ENCODE measurements at regions not wholly inside any gene's neighbourhood (a gene's known extent, or its start where the extent isn't known, plus 50 kb on each side); places are given as distances from the start of the nearest gene placed in this dataset.

DNA sequence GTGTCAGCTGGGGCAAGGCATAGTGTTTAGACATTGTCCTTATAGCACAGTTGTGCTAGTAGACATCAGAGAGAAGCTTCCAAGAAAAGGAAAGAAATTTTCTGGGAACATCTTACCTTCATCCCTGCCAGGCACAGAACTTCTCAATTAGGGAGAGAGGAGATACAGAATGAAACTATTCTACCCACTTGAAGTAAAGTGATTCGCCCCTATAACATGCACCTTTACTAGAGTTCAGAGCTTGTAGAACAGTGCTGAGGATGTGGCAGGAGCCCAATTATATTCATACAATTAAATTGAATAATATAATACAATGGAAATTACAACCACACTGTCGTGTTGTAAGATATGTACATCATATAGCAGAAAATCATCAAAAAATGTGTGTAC, 1063.9 kb upstream of the CITED2 start:
- peaks cover 19% of the 10 kb centered on the region for H3K9me3 ChIP-seq (ENCODE audit: insufficient read depth, low read depth, low read length)
- H3K4me1 ChIP-seq (ENCODE audit: insufficient read depth, low read length), result peaks cover 39% of the 10 kb centered on the region
- H3K27ac ChIP-seq (ENCODE audit: low read depth, low read length), result peak overlapping the region; percentile 14; the same call in 1 of the 2 replicates
- H3K36me3 ChIP-seq (ENCODE audit: insufficient read depth, low read length), result 0 out of 2 replicates have a peak, but pooled peaks cover 4% of the 10 kb centered on the region
- no peak overlapping the region for H3K4me3 ChIP-seq (ENCODE audit: low read length)
- H3K9ac ChIP-seq (ENCODE audit: low read depth, low read length), result no peak overlapping the region
- whole genome bisulfite sequencing, result no CpG with 5 or more reads among the region's 2 CpGs
- no peaks in the 10 kb centered on the region for H3K27me3 ChIP-seq (ENCODE audit: insufficient read depth, low read length)

DNA sequence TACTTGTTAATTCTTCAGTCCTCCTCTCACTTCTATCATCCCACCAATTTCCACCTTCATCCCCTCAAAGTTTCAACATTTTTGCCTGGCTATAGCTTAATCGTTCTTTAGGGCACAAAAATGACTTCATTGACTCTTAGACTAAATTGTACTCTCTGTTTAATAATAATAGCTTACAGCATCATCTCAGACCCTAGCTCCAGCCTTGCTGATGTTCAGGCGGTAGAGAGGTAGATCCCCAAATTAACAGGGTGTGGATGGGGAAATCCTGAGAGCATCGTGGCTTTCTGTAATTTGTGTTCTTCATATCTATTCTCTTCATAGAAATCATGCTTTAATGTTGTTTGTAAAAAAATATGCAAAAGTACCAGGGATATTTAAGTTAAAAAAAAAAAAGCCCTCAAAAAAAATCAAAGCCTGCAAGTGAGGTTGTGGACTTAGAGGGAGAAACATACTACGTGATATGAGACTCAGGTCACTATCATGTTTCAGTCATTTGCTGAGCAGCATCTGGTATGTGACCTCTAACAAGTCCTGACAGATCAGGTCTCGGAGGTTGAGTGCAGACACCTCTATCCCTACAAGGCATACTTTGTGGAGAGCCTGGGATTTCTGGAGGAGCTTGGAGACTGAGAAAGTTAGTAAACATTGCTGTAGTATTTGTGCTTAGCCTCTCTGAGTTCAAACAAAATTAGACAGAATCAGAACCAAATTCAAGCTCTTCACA, 1063.3 kb upstream of the CITED2 start:
- Histone ChIP-seq H3K27me3 (ENCODE audit: insufficient read depth, low read length) (no peaks in the 10 kb centered on the region), H3K36me3 (ENCODE audit: insufficient read depth, low read length) (0 out of 2 replicates have a peak, but pooled peaks cover 4% of the 10 kb centered on the region), H3K9me3 (ENCODE audit: insufficient read depth, low read depth, low read length) (peaks cover 24% of the 10 kb centered on the region), H3K4me1 (ENCODE audit: insufficient read depth, low read length) (peaks cover 39% of the 10 kb centered on the region), H3K27ac (ENCODE audit: low read depth, low read length) (peak overlapping the region; percentile 14; the same call in 1 of the 2 replicates), H3K4me3 (ENCODE audit: low read length) (no peak overlapping the region), H3K9ac (ENCODE audit: low read depth, low read length) (no peak overlapping the region)
- 90% methylated on average over 3 of the region's 5 CpGs for WGBS

DNA sequence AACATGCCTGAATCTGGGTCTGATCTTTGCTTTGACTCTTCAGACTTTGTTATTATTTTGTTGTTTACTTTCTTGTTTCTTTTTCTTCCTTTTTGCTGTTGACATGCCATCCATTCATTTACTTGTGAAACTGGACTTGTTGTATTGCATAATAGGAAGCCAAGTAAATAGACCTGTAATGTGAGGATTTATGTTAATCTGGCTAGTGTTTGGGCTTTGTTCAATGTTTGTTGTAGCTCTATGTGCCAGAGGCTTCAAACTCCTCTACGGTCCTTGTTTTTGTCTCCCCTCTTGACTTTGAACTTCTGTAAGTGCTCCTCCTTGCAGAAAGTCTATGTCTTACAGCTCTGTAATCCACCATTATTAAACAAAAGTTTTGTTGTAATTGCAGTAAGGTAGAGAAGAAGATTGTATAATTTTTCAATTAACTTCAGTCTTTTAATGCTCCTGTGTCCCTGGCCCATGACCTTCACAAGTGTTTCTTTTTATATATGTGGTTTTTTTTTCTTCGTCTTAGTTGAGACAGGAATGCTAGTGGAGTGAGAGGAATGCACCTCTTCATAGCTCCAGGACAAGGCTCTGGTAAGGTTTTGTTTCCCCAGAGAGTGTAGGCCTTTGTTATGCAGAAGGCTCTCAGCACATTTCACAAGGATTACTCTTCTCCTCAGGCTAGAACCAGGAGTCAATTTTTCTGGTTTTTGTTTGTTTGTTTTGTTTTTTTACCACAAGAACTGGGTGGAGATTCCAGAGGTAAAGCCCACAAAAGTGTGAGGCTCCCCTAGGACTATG, 1061.8 kb upstream of the CITED2 start:
- WGBS, result 22% methylated on average over 2 of the region's 2 CpGs
- peaks cover 30% of the 10 kb centered on the region for H3K9me3 ChIP-seq (ENCODE audit: insufficient read depth, low read depth, low read length)

DNA sequence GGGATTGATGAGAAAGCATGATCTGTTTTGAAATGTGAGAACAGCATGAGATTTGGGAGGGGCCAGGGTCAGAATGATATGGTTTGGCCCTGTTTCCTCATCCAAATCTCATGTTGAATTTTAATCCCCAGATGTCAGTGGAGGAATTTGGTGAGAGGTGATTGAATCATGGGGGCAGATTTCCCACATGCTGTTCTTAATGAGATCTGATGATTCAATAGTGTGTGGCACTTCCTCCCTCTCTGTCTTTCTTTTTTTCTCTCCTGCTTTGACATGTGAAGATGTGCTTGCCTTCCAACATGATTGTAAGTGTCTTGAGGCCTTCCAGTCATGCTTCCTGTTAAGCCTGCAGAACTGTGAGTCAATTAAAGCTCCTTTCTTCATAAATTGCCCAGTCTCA, 1060.3 kb upstream of the CITED2 start:
- H3K36me3 ChIP-seq (ENCODE audit: insufficient read depth, low read length), result 0 out of 2 replicates have a peak, but pooled peaks cover 4% of the 10 kb centered on the region
- no peak overlapping the region for H3K4me3 ChIP-seq (ENCODE audit: low read length)
- no peak overlapping the region for H3K27ac ChIP-seq (ENCODE audit: low read depth, low read length)
- peaks cover 30% of the 10 kb centered on the region for H3K9me3 ChIP-seq (ENCODE audit: insufficient read depth, low read depth, low read length)
- peaks cover 20% of the 10 kb centered on the region for H3K4me1 ChIP-seq (ENCODE audit: insufficient read depth, low read length)
- H3K27me3 ChIP-seq (ENCODE audit: insufficient read depth, low read length), result no peaks in the 10 kb centered on the region
- no peak overlapping the region for H3K9ac ChIP-seq (ENCODE audit: low read depth, low read length)

More for the DNA sequence above, 1061.8 kb upstream of the CITED2 start:
- Histone ChIP-seq H3K36me3 (ENCODE audit: insufficient read depth, low read length) (0 out of 2 replicates have a peak, but pooled peaks cover 4% of the 10 kb centered on the region), H3K4me3 (ENCODE audit: low read length) (no peak overlapping the region), H3K4me1 (ENCODE audit: insufficient read depth, low read length) (peaks cover 35% of the 10 kb centered on the region), H3K27ac (ENCODE audit: low read depth, low read length) (peak overlapping the region; percentile 94), H3K9ac (ENCODE audit: low read depth, low read length) (peak overlapping the region; percentile 16; the same call in 1 of the 2 replicates), H3K27me3 (ENCODE audit: insufficient read depth, low read length) (no peaks in the 10 kb centered on the region)

DNA sequence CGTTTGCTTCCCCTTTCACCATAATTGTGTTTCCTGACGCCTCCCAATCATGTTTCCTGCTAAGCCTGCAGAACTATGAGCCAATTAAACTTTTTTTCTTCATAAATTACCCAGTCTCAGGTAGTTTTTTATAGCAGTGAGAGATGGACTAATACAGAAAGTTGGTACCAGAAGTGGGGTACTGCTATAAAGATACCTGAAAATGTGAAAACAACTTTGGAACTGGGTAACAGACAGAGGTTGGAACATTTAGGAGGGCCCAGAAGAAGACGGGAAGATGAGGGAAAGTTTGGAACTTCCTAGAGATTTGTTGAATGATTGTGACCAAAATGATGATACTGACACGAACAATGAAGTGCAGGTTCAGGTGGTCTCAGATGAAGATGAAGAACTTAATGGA, 1058.6 kb upstream of the CITED2 start:
- no peak overlapping the region for H3K4me3 ChIP-seq (ENCODE audit: low read length)
- peaks cover 30% of the 10 kb centered on the region for H3K9me3 ChIP-seq (ENCODE audit: insufficient read depth, low read depth, low read length)
- WGBS, result 95% methylated on average over 4 of the region's 4 CpGs
- no peaks in the 10 kb centered on the region for H3K27me3 ChIP-seq (ENCODE audit: insufficient read depth, low read length)
- 0 out of 2 replicates have a peak, but pooled peaks cover 4% of the 10 kb centered on the region for H3K36me3 ChIP-seq (ENCODE audit: insufficient read depth, low read length)
- H3K27ac ChIP-seq (ENCODE audit: low read depth, low read length), result no peak overlapping the region
- peaks cover 11% of the 10 kb centered on the region for H3K4me1 ChIP-seq (ENCODE audit: insufficient read depth, low read length)
- no peak overlapping the region for H3K9ac ChIP-seq (ENCODE audit: low read depth, low read length)

DNA sequence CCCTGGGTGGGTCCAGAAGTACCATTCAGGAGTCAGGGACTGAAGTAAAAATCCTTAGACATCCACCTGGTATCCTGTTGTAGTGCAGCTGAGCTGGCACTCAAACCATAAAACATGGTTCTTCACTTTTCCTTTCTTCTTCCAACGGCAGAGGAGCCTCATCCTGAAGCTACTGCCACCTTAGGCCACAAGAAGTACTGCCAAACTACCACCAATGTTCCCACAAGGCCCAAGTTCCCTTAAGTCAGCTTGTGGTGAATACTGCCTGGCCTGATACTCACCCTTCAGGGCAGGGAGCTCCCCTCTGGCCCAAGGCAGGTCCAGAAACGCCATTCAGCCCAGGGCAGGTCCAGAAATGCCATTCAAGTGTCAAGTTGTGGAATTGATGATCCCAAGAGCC, 1053.4 kb upstream of the CITED2 start:
- WGBS, result 96% methylated on average over 2 of the region's 2 CpGs

DNA sequence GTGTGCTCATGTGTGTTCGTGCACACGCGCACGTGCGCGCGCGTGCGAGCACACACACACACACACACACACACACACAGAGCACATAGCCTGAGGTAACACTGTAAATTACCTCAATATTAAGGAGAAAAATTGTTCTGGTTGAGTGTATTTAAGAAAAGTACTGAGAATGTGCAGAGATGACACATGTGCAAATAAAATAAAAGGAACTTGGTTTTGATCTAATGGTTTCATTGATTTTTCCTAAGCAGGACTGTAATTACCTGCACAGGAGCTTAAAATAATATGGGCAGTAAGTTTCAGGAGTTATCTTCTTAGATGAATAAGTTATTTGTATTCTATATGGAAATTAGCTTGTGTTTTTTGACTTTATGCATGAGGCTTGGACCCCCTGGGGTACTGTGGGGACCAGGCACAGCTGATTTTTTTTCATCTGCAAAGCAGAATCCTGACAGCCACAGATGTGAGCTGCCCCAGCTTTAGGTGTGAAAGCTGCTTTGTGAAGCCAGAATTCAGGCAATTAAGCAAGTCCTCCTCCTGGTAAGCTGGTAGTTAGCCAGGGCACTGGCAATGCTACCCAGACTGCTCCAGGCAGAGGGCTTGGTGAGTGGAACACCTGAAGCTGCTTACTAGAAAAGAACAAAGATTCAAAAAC, 1040.6 kb upstream of the CITED2 start:
- H3K4me3 ChIP-seq (ENCODE audit: low read length), result no peak overlapping the region
- WGBS, result 97% methylated on average over 9 of the region's 9 CpGs
- H3K9ac ChIP-seq (ENCODE audit: low read depth, low read length), result no peak overlapping the region
- H3K4me1 ChIP-seq (ENCODE audit: insufficient read depth, low read length), result 0 out of 2 replicates have a peak, but pooled peaks cover 6% of the 10 kb centered on the region
- H3K27ac ChIP-seq (ENCODE audit: low read depth, low read length), result no peak overlapping the region
- 0 out of 2 replicates have a peak, but pooled peaks cover 6% of the 10 kb centered on the region for H3K9me3 ChIP-seq (ENCODE audit: insufficient read depth, low read depth, low read length)
- no peaks in the 10 kb centered on the region for H3K36me3 ChIP-seq (ENCODE audit: insufficient read depth, low read length)
- H3K27me3 ChIP-seq (ENCODE audit: insufficient read depth, low read length), result no peaks in the 10 kb centered on the region

More for the DNA sequence above, 1053.4 kb upstream of the CITED2 start:
- Histone ChIP-seq H3K9ac (ENCODE audit: low read depth, low read length) (no peak overlapping the region), H3K4me3 (ENCODE audit: low read length) (no peak overlapping the region), H3K27ac (ENCODE audit: low read depth, low read length) (no peak overlapping the region), H3K9me3 (ENCODE audit: insufficient read depth, low read depth, low read length) (peaks cover 7% of the 10 kb centered on the region; the same call in 1 of the 2 replicates), H3K27me3 (ENCODE audit: insufficient read depth, low read length) (no peaks in the 10 kb centered on the region), H3K36me3 (ENCODE audit: insufficient read depth, low read length) (no peaks in the 10 kb centered on the region), H3K4me1 (ENCODE audit: insufficient read depth, low read length) (no peaks in the 10 kb centered on the region)

DNA sequence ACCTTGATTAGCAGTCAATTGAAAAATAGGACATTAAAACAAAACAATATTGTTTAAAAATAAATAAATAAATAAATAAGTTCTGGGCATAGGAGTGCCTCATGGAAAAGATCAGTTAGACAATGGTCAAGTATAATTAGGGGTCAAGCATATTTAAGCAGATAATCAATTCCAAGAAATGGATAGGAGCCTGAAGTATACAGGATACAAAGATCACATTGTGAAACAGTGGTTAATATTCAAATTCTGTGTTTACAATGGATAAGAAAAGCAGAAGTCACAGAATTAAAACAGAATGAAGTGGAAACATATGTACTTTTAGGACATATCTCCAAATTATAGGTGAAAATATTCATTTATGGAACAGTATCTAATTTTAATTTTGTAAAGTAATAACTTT, 1028.6 kb upstream of the CITED2 start:
- no peak overlapping the region for H3K9ac ChIP-seq (ENCODE audit: low read depth, low read length)
- H3K9me3 ChIP-seq (ENCODE audit: insufficient read depth, low read depth, low read length), result no peaks in the 10 kb centered on the region
- H3K27ac ChIP-seq (ENCODE audit: low read depth, low read length), result no peak overlapping the region
- no peaks in the 10 kb centered on the region for H3K27me3 ChIP-seq (ENCODE audit: insufficient read depth, low read length)
- H3K4me1 ChIP-seq (ENCODE audit: insufficient read depth, low read length), result no peaks in the 10 kb centered on the region
- no peak overlapping the region for H3K4me3 ChIP-seq (ENCODE audit: low read length)
- H3K36me3 ChIP-seq (ENCODE audit: insufficient read depth, low read length), result no peaks in the 10 kb centered on the region

DNA sequence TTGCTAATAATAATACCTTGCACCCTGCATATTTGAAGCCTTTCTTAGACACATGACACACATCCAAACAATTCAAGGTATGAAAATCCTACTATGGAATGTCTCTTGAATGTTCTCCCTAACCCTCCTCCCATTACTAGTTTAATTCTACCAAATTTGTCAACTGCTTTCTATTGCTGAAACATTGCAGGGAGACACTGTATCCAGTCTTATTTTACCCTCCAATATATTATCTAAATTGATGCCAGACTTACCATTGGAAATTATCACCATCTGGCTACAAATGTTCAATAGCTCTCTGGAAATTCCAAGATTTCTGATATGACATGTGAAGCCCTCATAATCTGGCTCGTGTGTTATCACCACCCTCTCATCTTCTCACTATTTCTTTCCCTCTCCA, 1027.3 kb upstream of the CITED2 start:
- WGBS, result 94% methylated on average over 1 of the region's 1 CpG
- Histone ChIP-seq H3K27ac (ENCODE audit: low read depth, low read length) (no peak overlapping the region), H3K9me3 (ENCODE audit: insufficient read depth, low read depth, low read length) (no peaks in the 10 kb centered on the region), H3K4me3 (ENCODE audit: low read length) (no peak overlapping the region), H3K36me3 (ENCODE audit: insufficient read depth, low read length) (no peaks in the 10 kb centered on the region), H3K27me3 (ENCODE audit: insufficient read depth, low read length) (no peaks in the 10 kb centered on the region), H3K9ac (ENCODE audit: low read depth, low read length) (no peak overlapping the region), H3K4me1 (ENCODE audit: insufficient read depth, low read length) (no peaks in the 10 kb centered on the region)

DNA sequence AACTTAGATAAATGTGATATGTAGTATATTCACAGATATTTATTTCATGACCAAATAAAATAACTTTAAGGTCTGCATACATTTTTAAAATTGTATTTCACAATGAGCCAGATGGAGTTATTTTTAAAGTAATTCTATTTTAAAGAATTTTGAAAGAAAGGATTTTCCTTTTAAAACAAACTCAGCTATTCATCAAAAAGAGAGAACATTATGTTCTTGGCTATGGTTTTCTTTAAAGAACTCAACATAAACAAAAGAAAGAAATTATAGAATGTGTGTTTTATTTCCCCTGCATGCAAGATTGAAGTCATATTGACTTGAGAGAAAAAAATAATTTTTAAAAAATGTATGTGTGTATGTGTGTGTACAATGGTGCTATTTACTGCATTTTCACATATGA, 1023.6 kb upstream of the CITED2 start:
- Histone ChIP-seq H3K27me3 (ENCODE audit: insufficient read depth, low read length) (no peaks in the 10 kb centered on the region), H3K4me1 (ENCODE audit: insufficient read depth, low read length) (no peaks in the 10 kb centered on the region), H3K27ac (ENCODE audit: low read depth, low read length) (no peak overlapping the region), H3K9me3 (ENCODE audit: insufficient read depth, low read depth, low read length) (no peaks in the 10 kb centered on the region), H3K9ac (ENCODE audit: low read depth, low read length) (no peak overlapping the region), H3K4me3 (ENCODE audit: low read length) (no peak overlapping the region), H3K36me3 (ENCODE audit: insufficient read depth, low read length) (no peaks in the 10 kb centered on the region)

DNA sequence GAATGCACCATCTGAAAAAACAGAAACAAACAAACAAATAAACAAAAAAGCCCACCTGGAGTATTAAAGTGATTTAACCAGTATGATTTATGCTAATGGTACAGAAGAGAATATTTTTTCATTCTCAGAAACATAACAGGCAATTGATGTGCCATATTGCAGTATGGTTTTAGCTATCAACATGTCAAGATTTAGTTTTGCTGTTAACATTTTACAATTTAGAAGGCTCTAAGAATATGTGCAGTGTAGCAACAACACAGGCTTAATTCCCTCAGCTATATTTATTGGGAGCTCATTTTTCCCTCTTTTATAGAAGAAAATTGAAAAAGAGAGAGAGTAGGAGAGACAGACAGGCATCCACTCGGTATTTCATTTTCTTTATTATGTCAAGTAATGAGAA, 1022.7 kb upstream of the CITED2 start:
- no peak overlapping the region for H3K9ac ChIP-seq (ENCODE audit: low read depth, low read length)
- H3K4me1 ChIP-seq (ENCODE audit: insufficient read depth, low read length), result no peaks in the 10 kb centered on the region
- H3K36me3 ChIP-seq (ENCODE audit: insufficient read depth, low read length), result no peaks in the 10 kb centered on the region
- H3K27me3 ChIP-seq (ENCODE audit: insufficient read depth, low read length), result no peaks in the 10 kb centered on the region
- no CpG with 5 or more reads among the region's 1 CpG for WGBS
- no peaks in the 10 kb centered on the region for H3K9me3 ChIP-seq (ENCODE audit: insufficient read depth, low read depth, low read length)
- H3K27ac ChIP-seq (ENCODE audit: low read depth, low read length), result no peak overlapping the region
- no peak overlapping the region for H3K4me3 ChIP-seq (ENCODE audit: low read length)
